Glutamatergic neuron (in vitro differentiated cells): ENCODE measurements at regions not wholly inside any gene's neighbourhood (a gene's known extent, or its start where the extent isn't known, plus 50 kb on each side); places are given as distances from the start of the nearest gene placed in this dataset.

Experiments
- DNase-seq: peaks from one replicate; pipeline ENCODE4 v3.0.0; 2022
- H3K27ac Mint-ChIP-seq: one replicate; pipeline ENCODE4 v1.8.0; 2020; ENCODE audit warnings: mild to moderate bottlenecking, mixed read lengths, inconsistent platforms; ENCODE audit not compliant: unreplicated experiment
- H3K27me3 Mint-ChIP-seq: one replicate; pipeline ENCODE4 v1.8.0; 2020; ENCODE audit warnings: mild to moderate bottlenecking, moderate library complexity, mixed read lengths, inconsistent platforms; ENCODE audit not compliant: unreplicated experiment
- H3K36me3 Mint-ChIP-seq: one replicate; pipeline ENCODE4 v1.8.0; 2020; ENCODE audit warnings: mild to moderate bottlenecking, mixed read lengths, inconsistent platforms; ENCODE audit not compliant: unreplicated experiment
- H3K4me1 Mint-ChIP-seq: one replicate; pipeline ENCODE4 v1.8.0; 2020; ENCODE audit warnings: mild to moderate bottlenecking, low read depth, mixed read lengths, inconsistent platforms; ENCODE audit not compliant: unreplicated experiment
- H3K4me3 Mint-ChIP-seq: one replicate; pipeline ENCODE4 v1.8.0; 2020; ENCODE audit warnings: mild to moderate bottlenecking, mixed read lengths, inconsistent platforms; ENCODE audit not compliant: unreplicated experiment
- H3K9me3 Mint-ChIP-seq: one replicate; pipeline ENCODE4 v1.8.0; 2020; ENCODE audit warnings: mild to moderate bottlenecking, moderate library complexity, mixed read lengths, inconsistent platforms; ENCODE audit not compliant: unreplicated experiment
- TF ChIP-seq, protein P1 (sequence below): fragments of 200-600 bp; sonication (generic); IDR thresholded peaks from one replicate; pipeline ENCODE4 v1.5.0; 2021; ENCODE audit not compliant: partially characterized antibody, unreplicated experiment

DNA sequence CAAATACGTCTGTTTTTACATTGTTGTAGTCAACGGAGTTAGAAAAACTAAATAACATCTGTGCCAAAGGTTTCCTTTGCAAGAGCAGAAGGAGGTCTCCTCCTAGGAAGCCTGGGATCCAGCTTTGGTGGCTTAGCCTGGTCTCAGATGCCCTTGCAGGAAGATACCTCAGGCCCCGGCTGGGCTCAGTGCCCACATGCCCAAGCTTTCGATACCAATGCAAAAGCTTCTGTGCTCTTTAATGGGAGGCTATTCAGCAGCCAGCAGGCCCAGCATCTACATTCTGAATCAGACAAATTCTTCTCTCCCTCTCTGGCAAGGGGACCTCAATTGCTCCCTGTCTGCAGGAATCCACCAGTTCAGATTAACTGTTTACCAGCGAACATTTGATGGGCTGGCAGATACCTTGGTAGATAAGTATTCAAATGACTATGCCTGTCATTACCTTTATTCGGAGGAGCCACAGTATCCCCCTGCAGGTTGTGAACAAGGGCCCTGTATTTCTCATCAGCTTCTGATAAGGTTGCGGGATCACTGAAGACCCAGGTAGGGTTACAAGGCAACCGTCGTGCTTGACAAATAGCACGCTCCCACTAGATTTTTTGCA is 180.1 kb upstream of the KBTBD8 start:
- H3K9me3 Mint-ChIP-seq: no peaks in the 10 kb centered on the region
- TF ChIP-seq, protein P1, sequence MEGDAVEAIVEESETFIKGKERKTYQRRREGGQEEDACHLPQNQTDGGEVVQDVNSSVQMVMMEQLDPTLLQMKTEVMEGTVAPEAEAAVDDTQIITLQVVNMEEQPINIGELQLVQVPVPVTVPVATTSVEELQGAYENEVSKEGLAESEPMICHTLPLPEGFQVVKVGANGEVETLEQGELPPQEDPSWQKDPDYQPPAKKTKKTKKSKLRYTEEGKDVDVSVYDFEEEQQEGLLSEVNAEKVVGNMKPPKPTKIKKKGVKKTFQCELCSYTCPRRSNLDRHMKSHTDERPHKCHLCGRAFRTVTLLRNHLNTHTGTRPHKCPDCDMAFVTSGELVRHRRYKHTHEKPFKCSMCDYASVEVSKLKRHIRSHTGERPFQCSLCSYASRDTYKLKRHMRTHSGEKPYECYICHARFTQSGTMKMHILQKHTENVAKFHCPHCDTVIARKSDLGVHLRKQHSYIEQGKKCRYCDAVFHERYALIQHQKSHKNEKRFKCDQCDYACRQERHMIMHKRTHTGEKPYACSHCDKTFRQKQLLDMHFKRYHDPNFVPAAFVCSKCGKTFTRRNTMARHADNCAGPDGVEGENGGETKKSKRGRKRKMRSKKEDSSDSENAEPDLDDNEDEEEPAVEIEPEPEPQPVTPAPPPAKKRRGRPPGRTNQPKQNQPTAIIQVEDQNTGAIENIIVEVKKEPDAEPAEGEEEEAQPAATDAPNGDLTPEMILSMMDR: no peak
- H3K36me3 Mint-ChIP-seq: no peaks in the 10 kb centered on the region
- H3K4me1 Mint-ChIP-seq: no peaks in the 10 kb centered on the region
- H3K27ac Mint-ChIP-seq: no peak overlapping the region
- H3K27me3 Mint-ChIP-seq: no peaks in the 10 kb centered on the region
- no peak overlapping the region for H3K4me3 Mint-ChIP-seq
- DNase-seq: no peak

DNA sequence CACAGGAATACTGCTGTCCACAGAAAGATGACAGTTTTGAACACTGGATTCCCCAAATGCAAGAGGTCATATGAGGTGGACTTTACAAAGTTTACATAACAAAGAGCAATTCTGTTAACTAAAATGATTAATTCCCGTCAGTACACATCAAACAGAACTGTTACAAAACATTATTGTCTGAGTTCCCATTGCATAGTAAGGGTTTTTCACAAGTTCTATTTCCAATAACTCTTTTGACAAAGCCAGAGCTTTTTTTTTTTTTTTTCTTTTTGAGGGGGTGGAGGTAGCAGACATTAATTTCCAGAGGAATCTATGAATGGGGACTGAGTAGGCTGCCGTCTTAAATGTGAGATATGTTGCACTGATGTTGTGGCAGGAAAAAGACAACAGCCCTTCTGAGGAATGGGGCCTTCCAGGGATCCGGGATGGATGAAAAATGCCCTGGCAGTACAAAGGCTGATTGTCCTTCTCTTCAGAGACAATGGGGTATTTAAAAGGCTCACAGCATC is 178.1 kb upstream of the KBTBD8 start:
- H3K4me3 Mint-ChIP-seq: no peak overlapping the region
- no peaks in the 10 kb centered on the region for H3K27me3 Mint-ChIP-seq
- DNase-seq: no peak
- TF ChIP-seq, protein P1: no peak
- no peaks in the 10 kb centered on the region for H3K4me1 Mint-ChIP-seq
- H3K9me3 Mint-ChIP-seq: no peaks in the 10 kb centered on the region
- H3K36me3 Mint-ChIP-seq: no peaks in the 10 kb centered on the region
- H3K27ac Mint-ChIP-seq: no peak overlapping the region

DNA sequence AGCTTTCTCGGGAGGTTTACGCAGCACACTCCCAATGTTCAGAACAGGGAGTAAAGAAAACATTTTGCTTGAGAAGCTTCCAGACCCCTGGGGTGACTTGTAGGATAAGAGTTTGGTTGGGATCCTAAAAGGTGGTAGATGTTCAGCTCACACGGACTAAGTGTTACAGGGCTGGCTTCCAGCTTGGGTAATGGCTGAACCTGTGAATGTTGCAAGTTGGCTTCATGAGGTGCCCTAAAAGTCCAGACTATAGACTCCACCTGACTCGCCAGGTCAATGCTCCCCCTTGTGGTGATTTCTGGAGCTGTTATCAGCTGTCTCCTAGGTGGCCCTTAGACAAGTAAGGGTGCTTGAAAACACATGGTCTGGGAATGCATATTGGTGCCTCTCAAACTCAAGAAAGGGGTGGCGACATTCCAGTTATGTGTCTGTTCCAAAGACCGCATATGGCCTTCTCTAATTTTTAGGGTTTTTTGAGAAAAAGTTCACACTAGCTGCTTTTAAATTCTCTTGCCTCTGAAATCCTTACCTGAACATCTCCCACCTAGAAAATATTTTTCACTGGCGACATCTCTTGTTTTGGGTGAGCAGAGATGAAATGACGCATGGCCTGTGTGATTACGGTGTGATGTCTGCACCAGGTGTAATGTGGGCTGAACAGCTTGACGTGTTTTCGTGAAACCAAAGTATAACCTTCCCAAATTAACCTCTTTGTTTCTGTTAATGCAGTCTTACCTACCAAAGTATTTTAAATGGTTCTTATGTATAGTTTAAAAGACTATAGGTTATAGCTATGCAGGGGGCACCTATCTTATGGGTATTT is 175.7 kb upstream of the KBTBD8 start:
- H3K27me3 Mint-ChIP-seq: no peaks in the 10 kb centered on the region

DNA sequence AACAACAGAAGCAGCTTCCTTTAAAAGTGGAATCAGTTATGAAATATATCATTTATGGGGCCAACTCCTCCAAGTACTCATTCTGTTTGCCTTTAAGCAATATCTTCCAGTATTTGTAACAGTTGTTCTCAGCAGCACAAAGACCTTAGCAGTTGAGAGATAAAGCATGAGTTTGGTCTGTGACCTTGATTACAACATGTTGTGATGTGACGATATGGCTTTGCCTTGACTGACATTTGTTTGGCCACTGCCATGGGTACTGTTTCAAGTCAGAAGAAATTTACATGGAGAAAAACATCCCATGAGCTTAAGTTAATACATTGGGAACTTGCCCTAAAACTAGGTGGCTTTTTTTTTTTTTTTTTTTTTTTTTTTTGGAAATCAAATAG is 175.1 kb upstream of the KBTBD8 start:
- DNase-seq: no peak
- TF ChIP-seq, protein P1: no peak
- no peaks in the 10 kb centered on the region for H3K27me3 Mint-ChIP-seq
- no peak overlapping the region for H3K27ac Mint-ChIP-seq
- H3K9me3 Mint-ChIP-seq: no peaks in the 10 kb centered on the region
- no peaks in the 10 kb centered on the region for H3K4me1 Mint-ChIP-seq
- H3K4me3 Mint-ChIP-seq: no peak overlapping the region
- H3K36me3 Mint-ChIP-seq: no peaks in the 10 kb centered on the region

More for the DNA sequence above, 175.7 kb upstream of the KBTBD8 start:
- DNase-seq: peak; percentile 73
- Mint-ChIP-seq H3K4me1 (no peaks in the 10 kb centered on the region), H3K27ac (no peak overlapping the region), H3K36me3 (no peaks in the 10 kb centered on the region), H3K4me3 (no peak overlapping the region), H3K9me3 (no peaks in the 10 kb centered on the region)
- TF ChIP-seq, protein P1: peak; percentile 91

DNA sequence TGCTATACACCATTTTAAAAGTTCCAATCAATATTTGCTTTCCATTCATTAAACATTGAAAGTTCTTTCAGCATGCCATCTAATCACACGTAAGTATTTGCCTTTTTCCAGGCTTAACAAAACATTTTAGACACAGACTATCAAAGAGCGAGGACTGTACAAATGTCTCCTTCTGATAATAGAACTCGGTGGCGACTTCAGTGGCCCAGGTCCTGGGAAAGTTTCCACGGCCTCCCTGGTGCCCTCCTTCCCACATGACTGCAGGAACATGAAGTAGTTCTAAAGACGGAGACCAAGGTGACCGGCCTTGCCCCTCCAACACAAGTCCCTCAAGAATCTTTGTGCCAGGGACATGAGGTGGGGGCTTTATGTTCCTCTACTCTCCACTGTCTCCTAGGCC is 174.6 kb upstream of the KBTBD8 start:
- H3K4me3 Mint-ChIP-seq: no peak overlapping the region
- no peaks in the 10 kb centered on the region for H3K27me3 Mint-ChIP-seq
- H3K4me1 Mint-ChIP-seq: no peaks in the 10 kb centered on the region
- DNase-seq: no peak
- no peaks in the 10 kb centered on the region for H3K9me3 Mint-ChIP-seq
- H3K27ac Mint-ChIP-seq: no peak overlapping the region
- H3K36me3 Mint-ChIP-seq: no peaks in the 10 kb centered on the region
- TF ChIP-seq, protein P1: no peak
